ENCODE measurements at regions not wholly inside any gene's neighbourhood (a gene's known extent, or its start where the extent isn't known, plus 50 kb on each side); places are given as distances from the start of the nearest gene placed in this dataset.

GRCh38 chr2:226142463-226142862 lies 657.2 kb downstream of the IRS1 start:
- Histone ChIP-seq H3K27ac (ENCODE audit: low read depth, low read length) (no peak overlapping the region), H3K4me3 (ENCODE audit: low read length) (no peak overlapping the region), H3K4me1 (ENCODE audit: control insufficient read depth, insufficient read depth, low read length) (no peaks in the 10 kb centered on the region)

GRCh38 chr2:226140594-226140993 lies 659.0 kb downstream of the IRS1 start:
- H3K36me3 ChIP-seq (ENCODE audit: control insufficient read depth, insufficient read depth, low read length) = no peaks in the 10 kb centered on the region

More at GRCh38 chr2:226142463-226142862, 657.2 kb downstream of the IRS1 start:
- no peaks in the 10 kb centered on the region for H3K27me3 ChIP-seq (ENCODE audit: control insufficient read depth, insufficient read depth, low read length)
- H3K36me3 ChIP-seq (ENCODE audit: control insufficient read depth, insufficient read depth, low read length) = no peaks in the 10 kb centered on the region
- no peak overlapping the region for H3K9ac ChIP-seq (ENCODE audit: low read length)

GRCh38 chr2:226139759-226140158 lies 659.9 kb downstream of the IRS1 start:
- Histone ChIP-seq H3K9ac (ENCODE audit: low read length) (no peak overlapping the region), H3K27me3 (ENCODE audit: control insufficient read depth, insufficient read depth, low read length) (no peaks in the 10 kb centered on the region), H3K4me1 (ENCODE audit: control insufficient read depth, insufficient read depth, low read length) (no peaks in the 10 kb centered on the region), H3K4me3 (ENCODE audit: low read length) (no peak overlapping the region), H3K36me3 (ENCODE audit: control insufficient read depth, insufficient read depth, low read length) (no peaks in the 10 kb centered on the region), H3K27ac (ENCODE audit: low read depth, low read length) (no peak overlapping the region)

More at GRCh38 chr2:226140594-226140993, 659.0 kb downstream of the IRS1 start:
- H3K4me1 ChIP-seq (ENCODE audit: control insufficient read depth, insufficient read depth, low read length) = no peaks in the 10 kb centered on the region
- no peak overlapping the region for H3K27ac ChIP-seq (ENCODE audit: low read depth, low read length)
- no peak overlapping the region for H3K9ac ChIP-seq (ENCODE audit: low read length)
- no peak overlapping the region for H3K4me3 ChIP-seq (ENCODE audit: low read length)
- no peaks in the 10 kb centered on the region for H3K27me3 ChIP-seq (ENCODE audit: control insufficient read depth, insufficient read depth, low read length)

DNA sequence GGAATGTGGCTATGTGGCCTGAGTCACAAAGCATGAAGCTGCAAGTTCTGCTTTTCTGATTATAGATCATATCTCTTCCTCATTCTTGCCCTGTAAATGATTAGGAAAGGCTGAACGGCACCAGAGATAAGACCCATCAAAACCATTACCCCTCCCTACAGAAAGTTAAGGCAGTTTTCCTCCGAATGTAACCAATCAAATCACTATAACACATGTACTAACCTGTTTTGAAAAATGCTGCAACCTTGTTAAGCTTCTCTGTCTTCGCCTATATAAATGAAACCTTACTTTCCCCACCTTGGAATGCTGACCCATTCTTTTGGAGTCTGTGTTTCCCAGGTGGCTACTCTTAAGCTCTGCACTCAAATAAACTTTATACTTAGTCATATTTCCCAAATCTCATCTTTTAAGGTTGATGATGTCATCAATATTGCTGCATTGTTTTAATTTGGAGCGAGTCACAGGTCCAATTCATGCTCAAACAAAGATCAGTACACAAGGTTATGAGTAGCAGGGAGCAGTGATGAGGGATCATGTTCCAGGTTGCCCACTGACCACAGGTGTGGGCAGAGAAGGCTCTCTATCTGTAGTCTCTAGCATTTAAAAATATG lies 662.3 kb downstream of the IRS1 start:
- Histone ChIP-seq H3K4me1 (ENCODE audit: control insufficient read depth, insufficient read depth, low read length) (no peaks in the 10 kb centered on the region), H3K27me3 (ENCODE audit: control insufficient read depth, insufficient read depth, low read length) (no peaks in the 10 kb centered on the region), H3K4me3 (ENCODE audit: low read length) (no peak overlapping the region), H3K36me3 (ENCODE audit: control insufficient read depth, insufficient read depth, low read length) (no peaks in the 10 kb centered on the region), H3K27ac (ENCODE audit: low read depth, low read length) (no peak overlapping the region), H3K9ac (ENCODE audit: low read length) (no peak overlapping the region)

- H3K9ac ChIP-seq (ENCODE audit: low read length) = no peak overlapping the region
- no peak overlapping the region for H3K27ac ChIP-seq (ENCODE audit: low read depth, low read length)
- H3K36me3 ChIP-seq (ENCODE audit: control insufficient read depth, insufficient read depth, low read length) = no peaks in the 10 kb centered on the region
- H3K27me3 ChIP-seq (ENCODE audit: control insufficient read depth, insufficient read depth, low read length) = no peaks in the 10 kb centered on the region
- H3K4me3 ChIP-seq (ENCODE audit: low read length) = no peak overlapping the region
- no peaks in the 10 kb centered on the region for H3K4me1 ChIP-seq (ENCODE audit: control insufficient read depth, insufficient read depth, low read length)
Observed at GRCh38 chr2:226136739-226137138, 662.9 kb downstream of the IRS1 start.

GRCh38 chr2:226135861-226136548 lies 663.6 kb downstream of the IRS1 start:
- Histone ChIP-seq H3K27ac (ENCODE audit: low read depth, low read length) (no peak overlapping the region), H3K27me3 (ENCODE audit: control insufficient read depth, insufficient read depth, low read length) (no peaks in the 10 kb centered on the region), H3K36me3 (ENCODE audit: control insufficient read depth, insufficient read depth, low read length) (no peaks in the 10 kb centered on the region), H3K4me1 (ENCODE audit: control insufficient read depth, insufficient read depth, low read length) (no peaks in the 10 kb centered on the region), H3K4me3 (ENCODE audit: low read length) (no peak overlapping the region), H3K9ac (ENCODE audit: low read length) (no peak overlapping the region)

GRCh38 chr2:226132323-226133215 lies 667.1 kb downstream of the IRS1 start:
- H3K36me3 ChIP-seq (ENCODE audit: control insufficient read depth, insufficient read depth, low read length) = no peaks in the 10 kb centered on the region
- no peak overlapping the region for H3K9ac ChIP-seq (ENCODE audit: low read length)
- no peak overlapping the region for H3K4me3 ChIP-seq (ENCODE audit: low read length)
- no peaks in the 10 kb centered on the region for H3K4me1 ChIP-seq (ENCODE audit: control insufficient read depth, insufficient read depth, low read length)
- H3K27ac ChIP-seq (ENCODE audit: low read depth, low read length) = no peak overlapping the region
- H3K27me3 ChIP-seq (ENCODE audit: control insufficient read depth, insufficient read depth, low read length) = no peaks in the 10 kb centered on the region

GRCh38 chr2:226131299-226131784 lies 668.3 kb downstream of the IRS1 start:
- Histone ChIP-seq H3K27ac (ENCODE audit: low read depth, low read length) (no peak overlapping the region), H3K36me3 (ENCODE audit: control insufficient read depth, insufficient read depth, low read length) (no peaks in the 10 kb centered on the region), H3K4me1 (ENCODE audit: control insufficient read depth, insufficient read depth, low read length) (no peaks in the 10 kb centered on the region), H3K9ac (ENCODE audit: low read length) (no peak overlapping the region), H3K4me3 (ENCODE audit: low read length) (no peak overlapping the region), H3K27me3 (ENCODE audit: control insufficient read depth, insufficient read depth, low read length) (no peaks in the 10 kb centered on the region)

DNA sequence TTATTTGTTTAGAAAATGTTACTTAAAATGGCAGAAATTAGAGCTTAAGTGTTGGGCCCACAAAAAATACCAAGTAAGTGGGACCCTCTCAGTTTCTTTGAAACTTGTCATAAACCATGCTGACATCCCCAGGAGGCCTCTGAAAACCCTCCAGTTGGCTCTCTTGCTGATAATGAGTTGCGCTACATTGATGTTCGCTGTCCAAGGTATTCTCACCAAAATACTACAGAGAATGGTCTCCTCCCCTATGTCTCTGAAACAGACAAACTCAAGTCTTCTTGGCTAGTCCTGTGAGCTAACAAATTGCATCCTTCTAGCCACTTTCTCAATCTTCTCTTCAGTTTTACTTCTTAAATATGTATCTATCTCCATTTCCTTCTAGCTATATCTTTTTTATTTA lies 669.4 kb downstream of the IRS1 start:
- H3K4me1 ChIP-seq (ENCODE audit: control insufficient read depth, insufficient read depth, low read length) = no peaks in the 10 kb centered on the region
- no peaks in the 10 kb centered on the region for H3K27me3 ChIP-seq (ENCODE audit: control insufficient read depth, insufficient read depth, low read length)
- H3K36me3 ChIP-seq (ENCODE audit: control insufficient read depth, insufficient read depth, low read length) = no peaks in the 10 kb centered on the region
- H3K27ac ChIP-seq (ENCODE audit: low read depth, low read length) = no peak overlapping the region
- H3K4me3 ChIP-seq (ENCODE audit: low read length) = no peak overlapping the region
- H3K9ac ChIP-seq (ENCODE audit: low read length) = no peak overlapping the region

GRCh38 chr2:226127682-226128081 lies 671.9 kb downstream of the IRS1 start:
- Histone ChIP-seq H3K27me3 (ENCODE audit: control insufficient read depth, insufficient read depth, low read length) (no peaks in the 10 kb centered on the region), H3K9ac (ENCODE audit: low read length) (no peak overlapping the region), H3K4me1 (ENCODE audit: control insufficient read depth, insufficient read depth, low read length) (peaks cover 4% of the 10 kb centered on the region), H3K36me3 (ENCODE audit: control insufficient read depth, insufficient read depth, low read length) (no peaks in the 10 kb centered on the region), H3K27ac (ENCODE audit: low read depth, low read length) (no peak overlapping the region), H3K4me3 (ENCODE audit: low read length) (no peak overlapping the region)

GRCh38 chr2:226126104-226126503 lies 673.5 kb downstream of the IRS1 start:
- Histone ChIP-seq H3K36me3 (ENCODE audit: control insufficient read depth, insufficient read depth, low read length) (no peaks in the 10 kb centered on the region), H3K4me1 (ENCODE audit: control insufficient read depth, insufficient read depth, low read length) (peaks cover 4% of the 10 kb centered on the region), H3K4me3 (ENCODE audit: low read length) (no peak overlapping the region), H3K27me3 (ENCODE audit: control insufficient read depth, insufficient read depth, low read length) (no peaks in the 10 kb centered on the region), H3K27ac (ENCODE audit: low read depth, low read length) (no peak overlapping the region), H3K9ac (ENCODE audit: low read length) (no peak overlapping the region)

- Histone ChIP-seq H3K4me1 (ENCODE audit: control insufficient read depth, insufficient read depth, low read length) (peaks cover 4% of the 10 kb centered on the region), H3K27me3 (ENCODE audit: control insufficient read depth, insufficient read depth, low read length) (no peaks in the 10 kb centered on the region), H3K9ac (ENCODE audit: low read length) (no peak overlapping the region), H3K4me3 (ENCODE audit: low read length) (no peak overlapping the region), H3K36me3 (ENCODE audit: control insufficient read depth, insufficient read depth, low read length) (no peaks in the 10 kb centered on the region), H3K27ac (ENCODE audit: low read depth, low read length) (no peak overlapping the region)
Observed at GRCh38 chr2:226125176-226125883, 674.3 kb downstream of the IRS1 start.

All from rectal smooth muscle tissue (tissue), 1 donor.